Neural progenitor cell (in vitro differentiated cells): ENCODE measurements at regions not wholly inside any gene's neighbourhood (a gene's known extent, or its start where the extent isn't known, plus 50 kb on each side); places are given as distances from the start of the nearest gene placed in this dataset.
"Not testable (repeated sequence)": the region's sequence is repeated elsewhere in the genome, so short reads cannot be mapped to it uniquely, and the experiment has no call there.

Source experiments
- CTCF ChIP-seq: fragments of 200-600 bp; sonication (generic); IDR thresholded peaks from 2 replicates; pipeline ENCODE4 v1.5.1; 2017; ENCODE audit warnings: antibody characterized with exemption, mild to moderate bottlenecking
- EZH2 ChIP-seq: fragments of 200-600 bp; sonication (generic); IDR thresholded peaks from 2 replicates; pipeline ENCODE4 v1.6.1; 2017; ENCODE audit warnings: antibody characterized with exemption, mild to moderate bottlenecking, moderate library complexity
- EZH2phosphoT487 ChIP-seq: fragments of 200-600 bp; sonication (generic); IDR thresholded peaks from 2 replicates; pipeline ENCODE4 v1.6.1; 2017; ENCODE audit warnings: antibody characterized with exemption

- not testable (repeated sequence) for TF ChIP-seq EZH2, CTCF, EZH2phosphoT487
Measured at GRCh38 chr3:55249156-55249555, 237.9 kb downstream of the WNT5A start.
